Mammary epithelial cell (primary cell): ENCODE measurements at regions not wholly inside any gene's neighbourhood (a gene's known extent, or its start where the extent isn't known, plus 50 kb on each side); places are given as distances from the start of the nearest gene placed in this dataset.
"Not testable (repeated sequence)": the region's sequence is repeated elsewhere in the genome, so short reads cannot be mapped to it uniquely, and the experiment has no call there.

Experiments used
- CTCF ChIP-seq, 2 donors: IDR thresholded peaks in 1 of 2; conservative IDR thresholded peaks in 1 of 2; 2 replicates each; pipeline ENCODE4 v1.5.1; 2011 to 2012; ENCODE audit warnings: inconsistent platforms in 2 of 2, low read length in 2 of 2, mild to moderate bottlenecking in 2 of 2, control low read depth in 1 of 2, low read depth in 1 of 2; ENCODE audit not compliant: insufficient read depth in 1 of 2; ENCODE audit errors: extremely low read depth in 1 of 2
- EZH2 ChIP-seq: IDR thresholded peaks from 2 replicates; pipeline ENCODE4 v1.6.1; 2012; ENCODE audit warnings: low read length, inconsistent platforms, borderline replicate concordance

GRCh38 chr3:101924621-101925020 lies 75.3 kb downstream of the NFKBIZ start:
- not testable (repeated sequence) for TF ChIP-seq EZH2; CTCF (conservative IDR thresholded peaks at IDR 0.05 in 1 of 2, IDR thresholded peaks at IDR 0.05 in 1 of 2; ENCODE audit: extremely low read depth in 1 of 2, insufficient read depth in 1 of 2, low read depth in 1 of 2, low read length in 2 of 2)
